GM12891 (cell line): ENCODE measurements at regions not wholly inside any gene's neighbourhood (a gene's known extent, or its start where the extent isn't known, plus 50 kb on each side); places are given as distances from the start of the nearest gene placed in this dataset.

Source experiments
- POLR2A ChIP-seq: IDR thresholded peaks from 2 replicates; pipeline ENCODE4 v1.6.1; 2011; ENCODE audit warnings: low read depth, low read length, control low read depth
- POLR2AphosphoS5 ChIP-seq: IDR thresholded peaks from 2 replicates; pipeline ENCODE4 v1.6.1; 2011; ENCODE audit warnings: low read depth, low read length, control low read depth
- TAF1 ChIP-seq: IDR thresholded peaks from 2 replicates; pipeline ENCODE4 v1.6.1; 2011; ENCODE audit warnings: low read depth, low read length, control low read depth

GRCh38 chrX:155766321-155766720, 114.8 kb upstream of the VAMP7 start:
- no peak for TF ChIP-seq POLR2A
- no peak for TF ChIP-seq POLR2AphosphoS5
- TF ChIP-seq TAF1, result no peak
